IMR-90 (cell line): ENCODE measurements at regions not wholly inside any gene's neighbourhood (a gene's known extent, or its start where the extent isn't known, plus 50 kb on each side); places are given as distances from the start of the nearest gene placed in this dataset.

Experiments
- FOS ChIP-seq: fragments of 150-350 bp; IDR thresholded peaks from 2 replicates; pipeline ENCODE4 v1.6.1; 2016; ENCODE audit warnings: low read depth, low read length
- MAFK ChIP-seq: IDR thresholded peaks from 2 replicates; pipeline ENCODE4 v1.6.1; 2012; ENCODE audit warnings: low read depth, low read length, improper control_type of control experiment
- MXI1 ChIP-seq: IDR thresholded peaks from 2 replicates; pipeline ENCODE4 v1.6.1; 2012; ENCODE audit warnings: low read depth, mild to moderate bottlenecking, low read length, moderate library complexity, borderline replicate concordance
- POLR2A ChIP-seq: IDR thresholded peaks from 2 replicates; pipeline ENCODE4 v1.6.1; 2012; ENCODE audit warnings: mild to moderate bottlenecking, low read depth, low read length
- RAD21 ChIP-seq: IDR thresholded peaks from 2 replicates; pipeline ENCODE4 v1.6.1; 2012; ENCODE audit warnings: low read length, improper control_type of control experiment
- RFX5 ChIP-seq: IDR thresholded peaks from 2 replicates; pipeline ENCODE4 v1.8.0; 2012; ENCODE audit warnings: low read depth, mild to moderate bottlenecking, low read length, moderate library complexity
- SMC3 ChIP-seq: fragments of 150-350 bp; IDR thresholded peaks from 2 replicates; pipeline ENCODE4 v1.6.1; 2016; ENCODE audit warnings: low read depth, mild to moderate bottlenecking, antibody characterized with exemption, low read length, moderate library complexity
- TF ChIP-seq, protein P1 (sequence below): conservative IDR thresholded peaks from 2 replicates; pipeline ENCODE4 v1.5.1; 2012; ENCODE audit warnings: mild to moderate bottlenecking, low read depth, low read length, improper control_type of control experiment
- TF ChIP-seq, protein P2 (sequence below): fragments of 150-350 bp; IDR thresholded peaks from 2 replicates; pipeline ENCODE4 v1.6.1; 2017; ENCODE audit warnings: mild to moderate bottlenecking, antibody characterized with exemption, low read length, low read depth

DNA sequence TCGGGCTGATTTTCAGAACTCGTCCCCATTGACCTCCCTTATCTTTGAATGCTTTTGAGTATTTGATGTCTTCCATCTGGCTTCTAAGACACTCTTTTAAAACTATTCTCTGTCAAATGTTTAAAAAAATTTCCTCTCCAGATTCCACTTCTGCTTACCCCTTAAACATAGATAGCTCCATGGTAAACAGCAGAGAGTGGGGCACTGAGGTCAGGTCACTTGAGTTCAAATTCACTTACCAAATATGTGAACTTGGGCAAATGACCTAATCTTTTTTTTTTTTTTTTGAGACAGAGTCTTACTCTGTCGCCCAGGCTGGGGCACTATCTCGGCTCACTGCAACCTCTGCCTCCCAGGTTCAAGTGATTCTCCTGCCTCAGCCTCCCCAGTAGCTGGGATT lies 126.8 kb upstream of the CPSF6 start:
- TF ChIP-seq, protein P1, sequence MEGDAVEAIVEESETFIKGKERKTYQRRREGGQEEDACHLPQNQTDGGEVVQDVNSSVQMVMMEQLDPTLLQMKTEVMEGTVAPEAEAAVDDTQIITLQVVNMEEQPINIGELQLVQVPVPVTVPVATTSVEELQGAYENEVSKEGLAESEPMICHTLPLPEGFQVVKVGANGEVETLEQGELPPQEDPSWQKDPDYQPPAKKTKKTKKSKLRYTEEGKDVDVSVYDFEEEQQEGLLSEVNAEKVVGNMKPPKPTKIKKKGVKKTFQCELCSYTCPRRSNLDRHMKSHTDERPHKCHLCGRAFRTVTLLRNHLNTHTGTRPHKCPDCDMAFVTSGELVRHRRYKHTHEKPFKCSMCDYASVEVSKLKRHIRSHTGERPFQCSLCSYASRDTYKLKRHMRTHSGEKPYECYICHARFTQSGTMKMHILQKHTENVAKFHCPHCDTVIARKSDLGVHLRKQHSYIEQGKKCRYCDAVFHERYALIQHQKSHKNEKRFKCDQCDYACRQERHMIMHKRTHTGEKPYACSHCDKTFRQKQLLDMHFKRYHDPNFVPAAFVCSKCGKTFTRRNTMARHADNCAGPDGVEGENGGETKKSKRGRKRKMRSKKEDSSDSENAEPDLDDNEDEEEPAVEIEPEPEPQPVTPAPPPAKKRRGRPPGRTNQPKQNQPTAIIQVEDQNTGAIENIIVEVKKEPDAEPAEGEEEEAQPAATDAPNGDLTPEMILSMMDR, result no peak
- TF ChIP-seq RFX5, result no peak
- no peak for TF ChIP-seq MAFK
- TF ChIP-seq, protein P2, sequence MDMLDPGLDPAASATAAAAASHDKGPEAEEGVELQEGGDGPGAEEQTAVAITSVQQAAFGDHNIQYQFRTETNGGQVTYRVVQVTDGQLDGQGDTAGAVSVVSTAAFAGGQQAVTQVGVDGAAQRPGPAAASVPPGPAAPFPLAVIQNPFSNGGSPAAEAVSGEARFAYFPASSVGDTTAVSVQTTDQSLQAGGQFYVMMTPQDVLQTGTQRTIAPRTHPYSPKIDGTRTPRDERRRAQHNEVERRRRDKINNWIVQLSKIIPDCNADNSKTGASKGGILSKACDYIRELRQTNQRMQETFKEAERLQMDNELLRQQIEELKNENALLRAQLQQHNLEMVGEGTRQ, result no peak
- TF ChIP-seq POLR2A, result no peak
- TF ChIP-seq SMC3, result no peak
- no peak for TF ChIP-seq MXI1
- TF ChIP-seq FOS, result no peak
- TF ChIP-seq RAD21, result no peak
